Breast epithelium (tissue), 4 donors: ENCODE measurements at regions not wholly inside any gene's neighbourhood (a gene's known extent, or its start where the extent isn't known, plus 50 kb on each side); places are given as distances from the start of the nearest gene placed in this dataset.

ENCODE experiments used
- DNase-seq, 2 donors: peaks; one replicate each; pipeline ENCODE4 v3.0.0-alpha.2; 2019; ENCODE audit warnings: low spot score in 2 of 2
- H3K27ac ChIP-seq, 2 donors: fragments of 200-600 bp; sonication (generic) in 1 of 2; one replicate each; pipeline ENCODE4 v1.5.1; 2016 to 2019; ENCODE audit warnings: mild to moderate bottlenecking in 1 of 2
- H3K27me3 ChIP-seq, 2 donors: fragments of 200-600 bp; sonication (generic) in 1 of 2; one replicate each; pipeline versions ENCODE4 v1.5.1 to v1.6.0; 2017 to 2019; ENCODE audit warnings: control low read depth in 1 of 2, mild to moderate bottlenecking in 1 of 2
- H3K36me3 ChIP-seq: fragments of 200-600 bp; one replicate; pipeline ENCODE4 v1.5.1; 2019
- H3K4me1 ChIP-seq, 2 donors: fragments of 200-600 bp; sonication (generic); one replicate each; pipeline ENCODE4 v1.5.1; 2016 to 2019; ENCODE audit warnings: control low read depth in 1 of 2
- H3K4me3 ChIP-seq, 3 donors: fragments of 200-600 bp; sonication (generic); 1 replicate in 2 of 3; 2 replicates in 1 of 3; pipeline ENCODE4 v1.5.1; 2016 to 2019; ENCODE audit warnings: mild to moderate bottlenecking in 3 of 3, moderate library complexity in 2 of 3
- H3K9me3 ChIP-seq, 2 donors: fragments of 200-600 bp; sonication (generic) in 1 of 2; one replicate each; pipeline ENCODE4 v1.5.1; 2016 to 2019; ENCODE audit warnings: control low read depth in 1 of 2
- CTCF ChIP-seq, 3 donors: fragments of 450-650 bp; IDR thresholded peaks; one replicate each; pipeline ENCODE4 v1.5.1; 2016 to 2017; ENCODE audit warnings: antibody characterized with exemption in 3 of 3, mild to moderate bottlenecking in 3 of 3, moderate library complexity in 3 of 3
- POLR2A ChIP-seq: fragments of 450-650 bp; IDR thresholded peaks from one replicate; pipeline ENCODE4 v1.6.1; 2016; ENCODE audit warnings: antibody characterized with exemption, mild to moderate bottlenecking, moderate library complexity
- POLR2AphosphoS5 ChIP-seq, 3 donors: sonication (generic); formaldehyde crosslinking; IDR thresholded peaks; one replicate each; pipeline ENCODE4 v1.6.1; 2017; ENCODE audit warnings: antibody characterized with exemption in 3 of 3
- intact Hi-C: fragments of 100-400 bp; cut with DNase I; formaldehyde crosslinking; loops from one replicate; pipeline ENCODE4 v1.15.1; 2023; ENCODE audit warnings: low total_unique reads

- Histone ChIP-seq H3K27ac (no peak overlapping the region), H3K36me3 (no peaks in the 10 kb centered on the region), H3K27me3 (peaks cover 0 to 9% of the 10 kb centered on the region in 2 donors), H3K4me1 (no peaks in the 10 kb centered on the region), H3K9me3 (no peaks in the 10 kb centered on the region), H3K4me3 (no peak overlapping the region)
- no peak for DNase-seq
- intact Hi-C loops = loop anchor here (10.0 kb wide), 1 partner anchor 1708 kb away; no protein-coding TSS in a partner anchor
- TF ChIP-seq CTCF (IDR thresholded peaks at IDR 0.05) = no peak
- no peak for TF ChIP-seq POLR2AphosphoS5 (IDR thresholded peaks at IDR 0.05)
- TF ChIP-seq POLR2A = no peak
Observed at GRCh38 chr16:49216593-49216992, 65.0 kb downstream of the CBLN1 start.

GRCh38 chr16:49213594-49213993 lies 68.0 kb downstream of the CBLN1 start:
- intact Hi-C loops = loop anchor here (10.0 kb wide), 1 partner anchor 1711 kb away; no protein-coding TSS in a partner anchor
- no peak for DNase-seq
- no peaks in the 10 kb centered on the region for H3K36me3 ChIP-seq
- H3K27me3 ChIP-seq = no peaks in the 10 kb centered on the region
- no peaks in the 10 kb centered on the region for H3K4me1 ChIP-seq
- no peak overlapping the region for H3K27ac ChIP-seq
- H3K4me3 ChIP-seq = no peak overlapping the region
- no peak for TF ChIP-seq CTCF (IDR thresholded peaks at IDR 0.05)
- TF ChIP-seq POLR2A = no peak
- TF ChIP-seq POLR2AphosphoS5 (IDR thresholded peaks at IDR 0.05) = no peak
- H3K9me3 ChIP-seq = no peaks in the 10 kb centered on the region

GRCh38 chr16:49204191-49204590 lies 77.4 kb downstream of the CBLN1 start:
- H3K9me3 ChIP-seq = no peaks in the 10 kb centered on the region
- no peaks in the 10 kb centered on the region for H3K27me3 ChIP-seq
- no peaks in the 10 kb centered on the region for H3K36me3 ChIP-seq
- no peak overlapping the region for H3K4me3 ChIP-seq
- TF ChIP-seq POLR2AphosphoS5 (IDR thresholded peaks at IDR 0.05) = no peak
- no peak for TF ChIP-seq CTCF (IDR thresholded peaks at IDR 0.05)
- no peak for TF ChIP-seq POLR2A
- intact Hi-C loops = no loop called here
- no peaks in the 10 kb centered on the region for H3K4me1 ChIP-seq
- DNase-seq = no peak
- H3K27ac ChIP-seq = no peak overlapping the region

- H3K9me3 ChIP-seq = no peaks in the 10 kb centered on the region
- no peaks in the 10 kb centered on the region for H3K27me3 ChIP-seq
- H3K27ac ChIP-seq = no peak overlapping the region
- H3K4me1 ChIP-seq = no peaks in the 10 kb centered on the region
- DNase-seq = no peak
- no peaks in the 10 kb centered on the region for H3K36me3 ChIP-seq
- no peak overlapping the region for H3K4me3 ChIP-seq
- intact Hi-C loops = no loop called here
- TF ChIP-seq POLR2AphosphoS5 (IDR thresholded peaks at IDR 0.05) (no peak), POLR2A (no peak), CTCF (IDR thresholded peaks at IDR 0.05) (no peak)
Observed at GRCh38 chr16:49203361-49203760, 78.3 kb downstream of the CBLN1 start.

- no peaks in the 10 kb centered on the region for H3K9me3 ChIP-seq
- intact Hi-C loops = no loop called here
- no peaks in the 10 kb centered on the region for H3K36me3 ChIP-seq
- no peak for TF ChIP-seq POLR2A
- no peak for TF ChIP-seq POLR2AphosphoS5 (IDR thresholded peaks at IDR 0.05)
- no peak for TF ChIP-seq CTCF (IDR thresholded peaks at IDR 0.05)
- DNase-seq = no peak
- no peak overlapping the region for H3K4me3 ChIP-seq
- H3K27ac ChIP-seq = no peak overlapping the region
- no peaks in the 10 kb centered on the region for H3K27me3 ChIP-seq
- no peaks in the 10 kb centered on the region for H3K4me1 ChIP-seq
Observed at GRCh38 chr16:49201118-49201517, 80.5 kb downstream of the CBLN1 start.
